Aorta (tissue), 5 donors: ENCODE measurements at regions not wholly inside any gene's neighbourhood (a gene's known extent, or its start where the extent isn't known, plus 50 kb on each side); places are given as distances from the start of the nearest gene placed in this dataset.
A peak's percentile ranks its signal among the peaks of the same experiment; 100 is the strongest.

Experiments
- ATAC-seq: fragments of 200-7000 bp; cut with Tn5 transposase; one replicate; pipeline ENCODE4 v1.9.1; 2022; ENCODE audit warnings: moderate library complexity; ENCODE audit not compliant: low FRiP score
- DNase-seq, 2 donors: peaks; one replicate each; pipeline ENCODE4 v3.0.0-alpha.2; 2020
- H3K27ac ChIP-seq, 2 donors: one replicate each; pipeline ENCODE4 v1.5.1; 2013; ENCODE audit warnings: low read length in 2 of 2, mild to moderate bottlenecking in 2 of 2, moderate library complexity in 2 of 2, control low read depth in 1 of 2, inconsistent platforms in 1 of 2, low read depth in 1 of 2
- H3K27me3 ChIP-seq, 2 donors: one replicate each; pipeline ENCODE4 v1.6.1; 2013; ENCODE audit warnings: control low read depth in 1 of 2, low read length in 1 of 2, mild to moderate bottlenecking in 1 of 2, moderate library complexity in 1 of 2; ENCODE audit not compliant: insufficient read depth in 2 of 2, control insufficient read depth in 1 of 2
- H3K36me3 ChIP-seq, 2 donors: one replicate each; pipeline ENCODE4 v1.6.1; 2013; ENCODE audit warnings: control low read depth in 1 of 2, low read length in 1 of 2, mild to moderate bottlenecking in 1 of 2; ENCODE audit not compliant: insufficient read depth in 2 of 2, control insufficient read depth in 1 of 2
- H3K4me1 ChIP-seq, 2 donors: one replicate each; pipeline ENCODE4 v1.6.1; 2013; ENCODE audit warnings: low read length in 2 of 2, control low read depth in 1 of 2, mild to moderate bottlenecking in 1 of 2, moderate library complexity in 1 of 2; ENCODE audit not compliant: insufficient read depth in 2 of 2, control insufficient read depth in 1 of 2
- H3K4me3 ChIP-seq, 2 donors: one replicate each; pipeline ENCODE4 v1.5.1; 2013; ENCODE audit warnings: low read length in 2 of 2, control low read depth in 1 of 2, mild to moderate bottlenecking in 1 of 2
- H3K9me3 ChIP-seq: one replicate; pipeline ENCODE4 v1.6.1; 2013; ENCODE audit warnings: mild to moderate bottlenecking, low read length; ENCODE audit not compliant: control insufficient read depth
- WGBS, 2 donors: extraction: QIAGEN DNeasy Blood & Tissue Kit; methylation state at CpG; one replicate each; pipeline ENCODE4 v1.1.7; 2013; 5-methylcytosine and 5-hydroxymethylcytosine counted together
- intact Hi-C, 2 donors: fragments of 100-400 bp; cut with DNase I; formaldehyde crosslinking; loops; one replicate each; pipeline versions ENCODE4 v1.14.2 to v1.15.0; 2022
- donor health status: healthy with polysubstance abuse.
- donor health status: Bipolar disorder and iron deficiency.
- donor health status: DM: no; HTN: no; CAD: no.
- donor health status: DM: no; HTN: no; CAD: no.
- donor health status: DM: yes; HTN: yes; CAD: no.

DNA sequence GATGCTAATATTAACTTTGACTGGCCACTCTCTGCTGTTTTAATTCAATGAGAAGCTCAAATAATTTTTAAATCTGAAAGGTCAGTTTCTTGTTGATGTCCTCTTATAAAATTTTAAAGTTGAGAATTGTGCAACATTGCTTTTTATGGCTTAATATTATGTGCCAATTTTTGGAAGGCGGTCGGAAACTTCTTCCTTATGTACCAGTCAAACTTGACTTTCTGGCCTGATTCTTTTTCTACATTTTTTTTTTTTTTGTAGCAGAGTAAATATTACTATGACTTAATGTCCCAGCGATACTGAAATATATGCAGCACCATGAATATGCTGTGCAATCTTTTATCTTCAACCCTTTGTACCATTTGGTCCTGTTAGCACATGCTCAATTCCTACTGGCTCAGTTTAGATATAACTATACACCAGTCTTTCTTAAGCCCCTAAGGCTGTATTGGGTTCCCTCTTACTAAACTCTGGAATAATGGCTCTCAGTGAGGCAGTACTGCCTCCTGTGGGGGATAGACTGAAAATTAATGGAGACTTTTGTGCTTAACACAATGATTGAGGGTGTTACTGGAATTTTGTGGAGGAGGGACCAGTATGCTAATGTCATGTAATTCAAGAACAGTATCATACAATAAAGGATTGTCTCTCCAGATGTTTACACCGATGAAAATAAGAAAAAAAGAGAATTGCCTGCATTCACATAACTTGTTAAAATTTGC is 156.4 kb upstream of the SYNCRIP start:
- Histone ChIP-seq H3K27ac (no peak overlapping the region), H3K4me3 (no peak overlapping the region), H3K9me3 (peaks cover 2% of the 10 kb centered on the region), H3K27me3 (no peaks in the 10 kb centered on the region), H3K4me1 (no peaks in the 10 kb centered on the region), H3K36me3 (no peaks in the 10 kb centered on the region)
- DNase-seq = no peak
- WGBS, 2 donors = 50 to 65% methylated on average over 4 of the region's 4 CpGs
- intact Hi-C loops = no loop called here
- no peak for ATAC-seq

DNA sequence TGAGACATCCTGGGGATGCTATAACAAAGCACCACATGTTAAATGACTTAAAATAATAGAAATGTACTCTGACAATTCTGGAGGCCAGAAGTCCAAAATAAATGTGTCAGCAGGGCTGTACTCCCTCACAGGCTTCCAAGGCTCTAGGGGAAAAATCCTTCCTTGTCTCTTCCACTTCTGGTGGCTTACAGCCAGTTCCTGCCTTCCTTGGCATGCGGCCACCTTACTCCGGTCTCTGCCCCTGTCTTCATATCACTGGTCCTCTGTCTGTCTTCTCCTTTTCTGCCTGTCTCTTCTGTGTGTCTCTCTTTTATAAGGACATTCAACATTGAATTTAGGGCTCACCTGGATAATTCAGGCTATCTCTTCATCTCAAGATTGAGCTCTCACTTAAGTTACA is 155.3 kb upstream of the SYNCRIP start:
- H3K27ac ChIP-seq = no peak overlapping the region
- no peaks in the 10 kb centered on the region for H3K4me1 ChIP-seq
- H3K27me3 ChIP-seq = no peaks in the 10 kb centered on the region
- no peak for DNase-seq
- intact Hi-C loops = no loop called here
- ATAC-seq = no peak
- H3K9me3 ChIP-seq = peaks cover 2% of the 10 kb centered on the region
- H3K36me3 ChIP-seq = no peaks in the 10 kb centered on the region
- WGBS, 2 donors = 39 to 59% methylated on average over 2 of the region's 2 CpGs
- no peak overlapping the region for H3K4me3 ChIP-seq

DNA sequence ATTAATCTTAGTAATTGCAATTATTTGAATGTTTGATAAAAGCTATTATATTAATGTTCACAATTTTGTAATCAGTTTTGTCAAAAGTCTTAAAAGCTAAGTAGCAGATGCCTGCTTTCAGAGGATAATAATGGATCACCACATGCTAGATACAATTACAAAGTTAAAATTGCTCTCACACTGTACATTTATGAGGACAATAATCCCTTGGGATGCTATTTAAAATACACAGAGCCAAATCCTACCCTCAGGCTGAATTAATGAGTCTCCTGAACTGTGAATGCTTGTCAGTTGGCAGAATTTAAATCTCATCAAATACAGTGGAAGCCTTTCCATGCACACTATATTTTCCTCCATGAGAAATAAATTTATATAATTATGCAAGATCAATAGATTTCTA is 153.3 kb upstream of the SYNCRIP start:
- ATAC-seq = no peak
- no peak for DNase-seq
- intact Hi-C loops = no loop called here
- peaks cover 2% of the 10 kb centered on the region for H3K9me3 ChIP-seq
- H3K27ac ChIP-seq = no peak overlapping the region
- H3K27me3 ChIP-seq = no peaks in the 10 kb centered on the region
- no peak overlapping the region for H3K4me3 ChIP-seq
- H3K36me3 ChIP-seq = no peaks in the 10 kb centered on the region
- H3K4me1 ChIP-seq = no peaks in the 10 kb centered on the region

DNA sequence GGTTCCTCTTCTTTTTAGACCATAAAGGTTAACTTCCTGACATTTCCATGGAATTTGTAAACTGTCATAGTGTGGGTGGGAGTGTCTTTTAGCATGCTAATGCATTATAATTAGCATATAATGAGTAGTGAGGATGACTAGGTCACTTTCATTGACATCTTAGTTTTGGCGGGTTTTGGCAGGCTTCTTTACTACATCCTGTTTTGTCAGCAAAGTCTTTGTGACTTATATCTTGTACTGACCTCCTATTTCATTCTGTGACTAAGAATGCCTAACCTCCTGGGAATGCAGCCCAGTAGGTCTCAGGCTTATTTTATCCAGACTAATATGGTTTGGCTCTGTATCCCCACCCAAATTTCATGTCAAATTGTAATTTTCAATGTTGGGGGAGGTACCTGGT is 149.6 kb upstream of the SYNCRIP start:
- H3K27me3 ChIP-seq = no peaks in the 10 kb centered on the region
- intact Hi-C loops = no loop called here
- WGBS, 2 donors = 0 to 17% methylated on average over 1 of the region's 1 CpG
- DNase-seq (no peak), ATAC-seq (no peak)
- H3K9me3 ChIP-seq = peaks cover 5% of the 10 kb centered on the region
- H3K36me3 ChIP-seq = no peaks in the 10 kb centered on the region
- H3K4me3 ChIP-seq = no peak overlapping the region
- no peaks in the 10 kb centered on the region for H3K4me1 ChIP-seq
- no peak overlapping the region for H3K27ac ChIP-seq

DNA sequence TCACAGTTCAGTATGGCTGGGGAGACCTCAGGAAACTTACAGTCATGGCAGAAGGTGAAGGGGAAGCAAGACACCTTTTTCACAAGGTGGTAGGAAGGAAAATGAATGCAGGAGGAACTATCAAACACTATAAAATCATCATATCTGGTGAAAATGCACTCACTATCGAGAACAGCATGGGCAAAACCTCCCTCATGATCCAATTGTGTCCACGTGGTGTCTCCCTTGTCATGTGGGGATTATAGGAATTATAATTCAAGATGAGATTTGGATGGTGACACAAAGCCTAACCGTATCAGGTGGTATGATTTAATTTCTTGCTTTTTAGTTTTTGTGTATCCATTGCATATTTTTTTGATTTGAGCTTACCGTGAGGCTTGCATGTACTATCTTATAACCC is 133.2 kb upstream of the SYNCRIP start:
- 79 to 81% methylated on average over 4 of the region's 4 CpGs for WGBS, 2 donors
- Histone ChIP-seq H3K36me3 (no peaks in the 10 kb centered on the region), H3K27ac (no peak overlapping the region), H3K4me1 (peaks cover 0 to 3% of the 10 kb centered on the region in 2 donors), H3K9me3 (no peaks in the 10 kb centered on the region), H3K27me3 (no peaks in the 10 kb centered on the region), H3K4me3 (no peak overlapping the region)
- DNase-seq (no peak), ATAC-seq (no peak)
- intact Hi-C loops = loop anchor here in 1 of 2 donors (10.0 kb wide), 1 partner anchor 1529 kb away; no protein-coding TSS in a partner anchor

DNA sequence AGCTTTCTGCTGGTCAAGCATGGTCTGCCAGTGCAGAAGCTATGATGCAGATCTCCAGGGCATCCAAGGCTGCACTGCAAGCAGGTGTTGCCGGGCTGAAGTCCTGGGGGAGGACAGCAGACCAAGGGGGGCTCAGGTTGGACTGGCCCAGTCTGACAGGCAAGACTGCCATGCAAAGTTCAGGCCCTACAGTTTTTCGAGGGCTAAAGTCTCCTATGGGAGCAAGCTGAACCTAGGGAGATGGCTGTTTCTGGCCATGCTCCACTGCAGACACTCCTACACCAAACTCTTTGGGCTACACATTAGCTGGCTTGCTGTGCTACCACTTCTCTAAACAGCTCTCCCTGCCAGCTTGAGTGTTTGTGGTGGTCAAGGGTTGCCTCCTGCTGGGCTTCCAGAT is 130.0 kb upstream of the SYNCRIP start:
- intact Hi-C loops = loop anchor here in 1 of 2 donors (10.0 kb wide), 1 partner anchor 1532 kb away; no protein-coding TSS in a partner anchor
- Histone ChIP-seq H3K27me3 (no peaks in the 10 kb centered on the region), H3K27ac (no peak overlapping the region), H3K4me1 (peaks cover 0 to 3% of the 10 kb centered on the region in 2 donors), H3K36me3 (no peaks in the 10 kb centered on the region), H3K9me3 (no peaks in the 10 kb centered on the region), H3K4me3 (no peak overlapping the region)
- ATAC-seq (no peak), DNase-seq (no peak)
- WGBS, 2 donors = 71 to 87% methylated on average over 1 to 2 of the region's 2 CpGs

DNA sequence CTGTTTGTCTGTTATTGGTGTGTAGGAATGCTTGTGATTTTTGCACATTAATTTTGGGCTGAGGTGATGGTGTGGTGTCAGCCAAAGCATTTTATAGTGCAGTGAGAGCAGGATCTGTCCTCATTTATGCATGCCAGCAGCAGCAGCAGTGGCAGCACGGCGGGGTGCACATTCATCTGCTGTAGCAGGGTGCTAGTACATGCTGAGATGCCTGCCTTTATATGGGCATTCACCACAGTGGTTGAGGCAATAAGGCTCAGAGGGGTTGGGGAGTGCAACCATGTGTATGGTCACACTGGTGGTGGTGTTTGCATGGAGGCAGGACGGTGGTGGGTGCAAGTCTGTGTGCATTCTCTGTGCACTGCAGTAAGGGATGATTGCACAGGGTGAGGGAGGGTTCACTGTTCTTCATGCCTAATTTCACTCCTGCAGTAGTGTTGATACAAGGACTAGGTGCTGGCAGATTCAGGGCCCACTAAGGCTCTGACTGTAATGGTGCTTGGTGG is 129.3 kb upstream of the SYNCRIP start:
- no peaks in the 10 kb centered on the region for H3K9me3 ChIP-seq
- WGBS, 2 donors = 58 to 59% methylated on average over 3 of the region's 3 CpGs
- no peak overlapping the region for H3K27ac ChIP-seq
- ATAC-seq = no peak
- H3K27me3 ChIP-seq = no peaks in the 10 kb centered on the region
- DNase-seq = no peak
- H3K4me1 ChIP-seq = peaks cover 0 to 3% of the 10 kb centered on the region in 2 donors
- no peak overlapping the region for H3K4me3 ChIP-seq
- intact Hi-C loops = loop anchor here in 1 of 2 donors (10.0 kb wide), 1 partner anchor 1533 kb away; no protein-coding TSS in a partner anchor
- H3K36me3 ChIP-seq = no peaks in the 10 kb centered on the region

DNA sequence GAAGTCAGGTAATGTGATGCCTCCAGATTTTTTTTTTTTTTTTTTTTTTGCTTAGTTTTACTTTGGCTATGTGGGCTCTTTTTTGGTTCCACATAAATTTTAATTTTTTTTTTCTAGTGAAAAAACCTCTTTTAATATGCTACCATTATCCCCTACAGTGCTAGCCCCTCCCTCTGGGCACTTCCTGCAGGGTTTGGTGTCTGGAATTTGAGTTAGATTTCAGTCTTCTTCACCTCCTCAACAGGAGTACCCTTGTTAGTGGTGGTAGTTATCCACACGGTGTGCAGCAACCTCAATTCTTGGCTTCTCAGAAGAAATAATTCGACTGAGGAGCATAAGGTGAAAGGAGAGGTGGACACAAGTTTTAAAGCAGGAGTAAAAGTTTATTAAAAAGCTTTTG is 128.8 kb upstream of the SYNCRIP start:
- no peak overlapping the region for H3K27ac ChIP-seq
- H3K9me3 ChIP-seq = no peaks in the 10 kb centered on the region
- H3K4me3 ChIP-seq = no peak overlapping the region
- no peaks in the 10 kb centered on the region for H3K27me3 ChIP-seq
- H3K4me1 ChIP-seq = peaks cover 0 to 6% of the 10 kb centered on the region in 2 donors
- 85 to 87% methylated on average over 2 of the region's 2 CpGs for WGBS, 2 donors
- H3K36me3 ChIP-seq = no peaks in the 10 kb centered on the region
- ATAC-seq (no peak), DNase-seq (no peak)
- intact Hi-C loops = loop anchor here in 1 of 2 donors (10.0 kb wide), 1 partner anchor 1533 kb away; no protein-coding TSS in a partner anchor

DNA sequence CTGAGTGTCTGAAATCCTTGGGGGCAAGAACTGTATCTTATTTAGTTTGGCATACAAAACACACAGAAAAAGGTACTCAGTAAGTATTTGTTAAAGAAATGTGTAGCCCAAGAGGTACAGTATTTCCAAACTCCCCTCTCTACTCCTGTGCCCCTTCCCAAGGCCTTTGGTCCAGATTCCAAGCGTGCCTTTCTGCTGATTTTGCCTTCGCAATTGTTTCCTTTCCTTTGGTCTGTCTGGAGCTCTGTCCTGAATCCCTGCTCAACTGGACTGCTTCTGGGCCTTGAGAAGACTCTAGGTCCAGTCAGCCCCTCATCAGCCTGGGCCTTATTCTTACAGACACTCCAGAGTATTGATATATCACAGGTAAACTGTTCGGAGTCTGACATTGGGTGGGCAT is 122.2 kb upstream of the SYNCRIP start:
- H3K36me3 ChIP-seq = no peaks in the 10 kb centered on the region
- 38% methylated on average over 3 of the region's 3 CpGs for WGBS, 2 donors
- peak overlapping the region; percentile 86 to 89 for H3K27ac ChIP-seq
- peak; percentile 59 for ATAC-seq
- intact Hi-C loops = loop anchor here in 1 of 2 donors (10.0 kb wide), 1 partner anchor 100 kb away; no protein-coding TSS in a partner anchor
- no peaks in the 10 kb centered on the region for H3K9me3 ChIP-seq
- DNase-seq = no peak
- H3K4me3 ChIP-seq = no peak overlapping the region
- H3K4me1 ChIP-seq = peaks cover 0 to 3% of the 10 kb centered on the region in 2 donors
- no peaks in the 10 kb centered on the region for H3K27me3 ChIP-seq
